GM18873 (cell line): ENCODE measurements at regions not wholly inside any gene's neighbourhood (a gene's known extent, or its start where the extent isn't known, plus 50 kb on each side); places are given as distances from the start of the nearest gene placed in this dataset.

Experiments used
- ATAC-seq: cut with Tn5 transposase; IDR thresholded peaks from one replicate; pipeline ENCODE4 v1.9.1; 2021; ENCODE audit warnings: mild to moderate bottlenecking, moderate library complexity, moderate number of reproducible peaks; ENCODE audit not compliant: unreplicated experiment, low FRiP score

DNA sequence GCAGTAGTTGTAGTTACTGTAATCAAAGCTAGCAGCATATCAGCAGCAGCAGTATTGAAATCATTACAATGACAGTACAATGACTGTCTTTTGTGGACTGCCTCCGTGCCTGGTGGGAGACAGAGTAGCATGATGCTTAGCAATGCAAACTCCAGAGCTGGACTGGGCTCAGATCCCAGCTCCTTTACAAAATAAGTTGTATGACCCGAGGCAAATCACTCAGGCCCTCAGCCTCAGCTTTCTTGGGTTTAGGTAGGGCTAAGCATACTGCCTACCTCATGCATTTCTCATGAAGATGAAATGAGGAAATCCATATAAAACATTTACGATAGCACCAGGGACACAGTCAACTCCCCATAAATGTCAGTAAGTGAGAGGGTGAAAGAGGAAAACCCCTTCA lies 170.7 kb downstream of the TTC32 start:
- ATAC-seq, result no peak

DNA sequence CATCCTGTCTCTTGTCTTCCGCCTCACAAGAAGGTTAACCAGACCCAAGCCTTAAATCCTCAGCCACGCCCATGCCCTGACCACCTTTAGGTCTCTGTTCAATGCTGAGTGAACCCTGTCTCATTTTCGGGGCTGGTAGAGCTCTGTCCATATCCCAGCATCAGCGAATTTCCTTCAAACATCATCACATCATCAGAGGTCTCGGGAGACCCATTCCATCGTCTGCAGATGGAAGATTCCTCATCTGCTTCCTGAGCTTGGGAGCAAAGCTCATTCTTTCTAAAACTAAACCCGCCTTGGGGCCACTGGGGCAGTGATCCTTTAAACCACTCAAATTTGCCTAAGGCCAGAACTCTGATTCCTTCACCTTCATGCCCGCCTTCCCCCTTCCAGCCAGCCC lies 173.7 kb downstream of the TTC32 start:
- ATAC-seq, result no peak

DNA sequence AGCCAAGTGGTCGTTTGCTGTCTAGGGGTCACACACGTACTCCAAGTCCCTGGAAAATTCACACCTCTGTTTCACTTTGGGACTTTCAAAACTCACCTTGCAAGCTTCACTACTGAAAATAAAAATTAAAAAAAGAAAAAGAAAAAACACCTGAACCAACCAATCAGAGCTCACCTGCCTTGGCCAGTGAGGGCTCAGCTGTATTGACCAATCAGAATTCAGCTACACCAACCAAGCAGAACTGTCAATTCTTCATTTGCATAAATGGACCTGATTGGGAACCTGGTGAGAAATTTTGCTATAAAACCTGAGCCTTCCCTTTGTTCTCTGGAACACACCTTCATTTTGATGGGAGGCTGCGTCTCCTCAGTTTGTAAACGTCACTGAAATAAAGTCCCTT lies 176.4 kb downstream of the TTC32 start:
- ATAC-seq, result no peak

DNA sequence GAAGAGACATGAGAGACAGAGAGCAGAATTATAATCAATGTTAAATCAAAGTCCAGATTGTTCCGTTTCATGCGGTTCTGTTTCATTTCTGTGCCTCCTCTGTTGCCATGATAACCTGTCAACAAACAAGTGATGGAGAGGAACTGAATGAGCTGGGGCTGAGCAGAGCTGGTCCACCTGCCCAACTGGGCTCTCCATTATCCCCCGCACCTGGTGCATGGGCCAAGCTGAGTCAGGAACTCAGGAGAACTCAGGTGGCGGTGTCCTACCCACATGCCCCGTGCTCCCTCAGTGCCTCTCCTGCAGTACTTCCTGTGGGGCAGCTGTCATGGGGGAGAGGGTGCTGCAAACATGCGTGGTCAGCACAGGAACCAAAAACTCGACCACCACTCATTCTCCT lies 178.8 kb downstream of the TTC32 start:
- no peak for ATAC-seq

DNA sequence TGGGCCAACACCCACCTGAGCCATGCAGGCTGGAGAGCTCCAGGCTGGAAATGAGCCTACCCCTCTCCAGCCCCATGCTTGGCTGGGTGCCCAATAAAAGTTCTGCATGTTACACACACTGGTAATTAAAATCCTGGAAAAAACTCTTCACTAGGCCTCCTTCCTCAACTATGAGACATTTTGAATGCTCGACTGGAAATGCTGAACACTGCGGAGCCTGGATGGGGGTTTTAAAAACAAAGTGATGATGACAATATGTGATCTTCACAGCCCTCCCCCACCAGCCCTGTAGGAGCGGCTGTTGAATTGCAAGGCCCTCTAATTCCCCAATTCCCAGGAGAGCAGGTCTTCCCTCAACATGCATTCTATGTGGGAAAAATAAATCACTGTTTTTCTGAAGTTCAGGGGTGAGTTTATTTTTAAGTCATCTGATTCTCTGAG lies 179.2 kb downstream of the TTC32 start:
- ATAC-seq, result no peak

DNA sequence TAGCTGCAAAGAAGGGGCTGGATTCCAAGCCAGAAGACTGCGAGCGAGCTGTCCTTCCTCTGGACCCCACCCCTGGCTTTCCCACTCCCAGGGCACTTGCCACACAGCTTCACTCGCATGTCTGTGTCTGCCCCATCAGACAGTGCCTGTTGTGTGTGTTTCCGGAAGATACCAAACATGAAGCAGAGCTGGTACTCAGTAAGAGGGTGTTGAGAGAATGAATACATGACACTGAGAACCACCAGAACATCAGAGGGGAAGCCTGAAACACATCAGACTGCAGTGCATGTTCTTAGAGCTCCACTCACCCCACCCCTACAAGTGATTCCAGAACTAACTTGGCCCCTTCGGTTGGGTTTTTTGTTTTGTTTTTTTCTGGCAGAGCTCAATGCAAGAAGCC lies 181.5 kb downstream of the TTC32 start:
- no peak for ATAC-seq

DNA sequence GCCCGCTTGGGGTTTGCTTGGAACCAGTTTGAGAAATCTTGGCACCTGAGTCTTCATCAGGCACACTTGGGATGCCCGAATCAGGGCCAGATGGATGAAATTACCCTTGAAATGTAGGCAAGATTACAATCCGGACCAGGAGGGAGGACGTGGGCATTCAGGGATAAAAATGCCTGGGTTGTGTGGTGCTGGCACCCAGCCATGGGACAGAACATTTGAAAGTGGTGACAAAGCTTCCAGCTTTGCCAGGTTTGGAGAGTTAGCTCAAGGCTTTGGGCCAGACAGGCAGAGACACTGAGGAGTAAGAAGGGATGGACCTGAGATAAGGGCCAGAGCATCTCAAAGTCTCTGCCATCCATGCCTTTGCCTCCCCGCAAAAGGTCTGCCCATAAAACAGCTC lies 182.2 kb downstream of the TTC32 start:
- ATAC-seq, result no peak

DNA sequence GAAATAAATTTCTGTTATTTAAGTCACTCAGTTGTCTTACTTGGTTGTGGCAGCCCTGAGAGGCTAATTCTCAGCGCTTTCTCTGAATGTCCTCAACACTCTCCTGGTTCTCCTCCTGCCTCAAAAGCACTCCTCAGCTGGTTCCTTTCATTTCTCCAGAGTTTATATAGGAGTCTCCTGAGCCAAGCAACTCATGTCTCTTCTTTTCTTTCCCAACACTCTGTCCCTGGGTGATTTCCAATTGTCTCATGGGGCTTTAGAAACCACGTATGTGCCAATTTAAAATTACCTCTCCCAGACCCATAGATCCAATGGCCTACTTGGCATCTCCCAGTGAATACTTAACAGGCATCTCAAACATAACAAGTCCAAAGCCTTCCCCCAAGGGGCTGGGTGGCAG lies 184.3 kb downstream of the TTC32 start:
- no peak for ATAC-seq

DNA sequence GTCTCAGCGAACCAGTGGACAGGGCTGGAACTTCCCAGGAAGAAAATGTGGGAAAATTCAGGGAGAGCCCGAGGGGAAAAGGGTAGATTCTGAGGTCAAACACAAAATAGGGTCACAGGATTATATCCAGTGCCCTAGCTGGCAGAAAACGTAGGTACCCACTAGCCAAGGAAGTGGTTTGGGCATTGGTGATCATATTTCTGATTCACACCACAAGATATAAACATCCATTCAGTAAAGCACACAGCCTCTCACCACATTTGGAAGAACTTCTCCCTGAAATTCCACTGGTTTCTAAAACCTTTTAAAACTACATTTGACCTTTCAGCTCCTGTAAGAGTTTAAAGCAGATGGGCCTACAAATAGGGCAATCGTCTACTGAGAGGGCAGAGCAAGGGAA lies 186.9 kb downstream of the TTC32 start:
- ATAC-seq, result no peak

DNA sequence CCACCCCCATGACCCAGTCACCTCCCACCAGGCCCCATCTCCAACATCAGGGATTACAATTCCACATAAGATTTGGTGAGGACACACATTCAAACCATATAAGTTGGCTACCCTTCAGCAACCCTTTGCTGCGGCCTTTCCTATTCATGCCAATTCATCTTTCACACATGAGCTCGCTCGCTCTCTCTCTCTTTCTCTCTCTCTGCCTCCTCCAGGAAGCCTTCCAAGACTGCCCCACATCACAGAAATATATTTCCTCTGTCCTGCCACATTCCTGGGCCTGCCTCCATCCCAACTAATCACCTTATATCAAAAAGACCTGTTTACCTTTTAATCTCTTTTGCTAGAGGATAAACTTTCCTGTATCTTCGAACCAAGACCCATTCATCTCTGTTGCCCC lies 188.9 kb downstream of the TTC32 start:
- ATAC-seq, result no peak

DNA sequence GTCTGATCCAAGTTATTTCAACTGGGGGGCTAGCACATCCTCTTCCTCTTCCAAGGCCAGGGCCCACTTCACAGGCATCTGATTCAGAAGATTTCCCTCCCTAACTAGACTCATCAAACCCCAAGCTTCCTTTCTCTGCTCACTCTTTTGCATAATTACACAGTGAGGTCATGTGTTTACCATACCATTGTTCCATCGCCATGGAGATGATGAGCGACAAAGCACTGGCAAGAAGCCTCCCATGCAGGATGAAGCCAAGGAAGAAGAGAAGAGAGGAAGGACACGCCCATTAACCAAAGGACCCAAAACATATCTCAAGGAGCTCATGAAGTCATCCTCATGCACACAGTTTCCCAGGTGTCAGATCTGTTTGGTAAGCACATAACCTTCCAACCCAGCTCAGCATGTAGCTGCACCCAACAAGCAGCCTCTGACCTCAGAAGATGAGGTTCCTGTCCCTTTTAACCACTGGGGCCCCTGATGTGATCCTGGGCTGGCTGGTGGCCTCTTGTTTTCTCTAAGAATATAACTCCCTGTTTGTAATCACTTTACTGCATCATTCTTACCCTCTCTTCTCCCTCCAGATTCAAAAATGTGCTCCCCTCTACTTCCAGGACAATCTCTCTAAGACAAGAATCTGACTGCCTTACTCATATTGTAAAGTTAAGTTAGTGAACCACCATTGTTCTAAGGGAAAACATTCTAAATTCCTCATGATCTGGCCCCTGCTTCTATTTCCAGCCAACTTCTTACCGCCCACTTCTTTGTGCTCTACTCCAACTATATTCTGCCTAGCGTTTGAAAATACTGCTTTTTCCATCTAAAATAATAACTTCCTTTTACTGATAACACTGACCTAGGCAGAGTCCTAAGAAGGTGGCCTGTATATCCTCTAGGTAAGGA lies 190.1 kb downstream of the TTC32 start:
- no peak for ATAC-seq

DNA sequence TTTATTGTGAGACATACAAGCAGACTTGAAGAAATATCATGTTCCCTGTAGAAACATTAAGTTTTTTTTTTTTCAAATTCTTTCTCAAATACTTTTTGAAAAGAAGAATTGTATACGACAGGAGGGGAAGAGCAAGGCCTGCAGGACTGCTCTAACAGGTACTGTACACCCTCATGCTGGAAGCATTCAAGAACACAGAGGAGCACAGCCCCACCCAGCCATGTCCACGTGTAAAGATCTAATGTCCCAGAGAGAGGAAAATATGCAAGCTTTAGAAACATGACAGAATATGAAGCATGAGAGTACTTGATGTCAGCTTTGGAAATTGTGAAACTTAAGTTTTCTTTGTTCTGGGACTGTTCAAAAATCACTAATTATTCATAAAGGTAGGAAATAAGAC lies 191.6 kb downstream of the TTC32 start:
- ATAC-seq, result no peak

DNA sequence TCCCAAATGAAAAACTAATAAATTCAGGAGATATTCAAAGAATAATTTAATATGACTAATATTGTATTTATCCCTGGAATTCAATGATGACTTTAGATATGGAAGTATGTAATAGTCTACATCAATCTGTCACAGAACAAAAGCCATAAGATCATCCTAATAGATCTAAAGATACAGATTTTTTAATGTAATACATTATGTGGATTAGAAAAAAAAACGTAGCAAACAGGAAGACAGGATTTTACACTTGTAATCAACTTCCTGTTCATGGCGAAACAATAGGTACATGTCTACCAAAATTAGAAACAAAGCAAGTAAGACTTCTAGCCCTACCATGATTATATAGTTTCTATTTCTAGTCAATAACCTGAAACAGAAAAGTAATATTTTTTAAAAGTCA lies 192.2 kb downstream of the TTC32 start:
- ATAC-seq, result no peak

DNA sequence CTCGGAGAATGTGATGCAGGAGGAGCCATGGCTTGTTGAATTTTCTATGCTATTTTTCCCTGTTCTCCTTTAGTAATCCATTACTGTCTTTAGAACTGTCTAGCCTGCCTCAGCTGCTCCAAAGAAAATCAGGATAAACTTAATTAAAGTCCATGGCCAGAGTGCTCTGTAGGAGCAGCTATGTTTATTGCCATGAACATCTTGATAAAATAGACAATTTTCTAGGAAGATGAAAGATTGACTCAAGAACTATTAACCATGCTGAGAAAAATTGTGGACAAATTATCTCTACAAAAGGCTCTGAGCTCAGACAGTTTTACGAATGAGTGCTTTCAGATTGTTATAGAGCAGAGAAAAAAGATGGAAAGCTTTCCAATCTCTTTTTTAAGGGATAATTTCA lies 193.0 kb downstream of the TTC32 start:
- no peak for ATAC-seq

DNA sequence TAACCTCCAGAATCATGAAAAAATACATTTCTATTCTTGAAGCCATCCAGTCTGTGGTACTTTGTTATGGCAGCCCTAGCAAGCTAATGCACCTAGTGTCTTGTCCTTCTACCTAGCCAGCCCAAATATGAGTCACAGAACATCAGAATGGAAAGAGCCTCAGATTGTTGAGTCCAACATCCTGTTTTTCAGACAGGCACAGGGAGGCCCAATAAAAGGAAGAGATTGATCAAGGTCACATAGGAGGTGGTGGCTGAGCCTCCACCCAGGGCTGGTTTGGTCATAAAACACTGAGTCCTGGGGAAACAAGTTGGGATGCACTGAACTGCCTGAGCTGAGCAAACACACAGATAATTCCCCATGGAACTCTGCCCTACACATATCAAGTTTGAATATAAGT lies 195.5 kb downstream of the TTC32 start:
- ATAC-seq, result no peak

DNA sequence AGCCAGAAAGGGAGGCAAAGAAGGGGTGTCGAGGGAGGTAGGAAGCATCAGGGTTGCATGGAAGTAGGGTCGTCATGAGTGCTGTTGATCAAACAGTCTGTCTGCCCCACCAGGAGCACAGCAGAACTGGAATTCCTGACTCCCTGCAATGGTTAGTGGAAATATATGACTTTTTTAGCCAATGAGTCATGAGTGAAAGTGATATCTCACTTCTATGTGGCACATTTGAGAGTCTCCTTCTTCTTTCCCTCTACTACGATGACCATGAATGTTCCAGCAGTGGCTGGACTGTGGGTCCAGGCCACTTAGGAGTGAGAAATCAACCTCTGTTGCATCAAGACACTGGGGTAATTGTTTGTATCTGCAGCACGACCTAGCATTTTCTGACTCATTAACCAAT lies 199.5 kb downstream of the TTC32 start:
- no peak for ATAC-seq

DNA sequence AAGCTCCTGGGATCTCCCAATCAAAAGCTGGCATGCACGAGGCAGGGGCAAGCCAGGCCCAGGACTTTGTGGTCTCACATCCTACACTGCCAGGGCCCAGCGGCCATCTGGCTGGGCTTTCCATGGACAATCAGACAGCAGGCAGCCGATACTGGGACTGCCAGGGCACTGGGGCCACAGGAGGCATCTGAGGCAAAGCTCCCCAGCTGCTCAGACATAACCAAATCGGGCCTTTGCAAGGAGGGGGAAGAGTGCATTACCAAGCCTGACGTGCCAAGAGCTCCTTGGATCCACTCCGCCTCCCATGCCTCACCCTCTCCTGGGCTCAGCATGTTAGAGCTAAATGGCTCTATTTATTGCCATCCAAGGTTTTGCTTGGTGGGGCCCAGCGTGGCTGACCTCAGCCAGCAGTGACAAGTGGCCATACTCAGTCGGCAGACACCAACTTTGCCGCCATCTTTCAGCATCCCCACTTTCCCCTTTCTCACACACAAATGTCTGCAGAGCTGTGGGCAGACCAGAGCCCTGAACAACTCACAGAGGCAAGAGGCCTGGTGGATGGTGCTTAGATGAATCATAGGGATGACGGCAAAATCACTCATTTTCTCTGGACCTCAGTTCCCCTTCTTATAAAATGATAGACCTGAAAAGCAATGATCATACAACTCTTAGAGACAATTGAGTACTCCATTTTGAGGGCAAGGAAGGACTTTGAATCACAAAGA lies 200.8 kb downstream of the TTC32 start:
- no peak for ATAC-seq

DNA sequence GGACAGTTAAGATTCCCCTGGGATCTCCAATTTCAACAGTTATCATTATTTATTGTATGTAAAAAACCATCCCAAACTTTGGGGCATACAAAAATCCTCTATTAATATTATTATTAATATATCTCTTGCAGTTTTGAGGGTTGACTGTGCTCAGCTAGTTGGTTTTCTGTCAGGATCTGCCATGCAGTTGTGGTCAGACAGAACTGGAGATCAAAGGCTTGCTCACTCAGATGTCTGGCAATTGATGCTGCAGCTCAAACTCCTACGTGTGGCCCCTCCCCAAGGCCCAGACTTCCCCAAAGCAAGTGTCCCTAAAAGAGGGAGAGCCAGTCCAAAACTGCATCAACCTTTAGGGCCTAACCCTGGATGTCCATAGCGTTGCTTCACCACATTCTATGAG lies 204.7 kb downstream of the TTC32 start:
- no peak for ATAC-seq

DNA sequence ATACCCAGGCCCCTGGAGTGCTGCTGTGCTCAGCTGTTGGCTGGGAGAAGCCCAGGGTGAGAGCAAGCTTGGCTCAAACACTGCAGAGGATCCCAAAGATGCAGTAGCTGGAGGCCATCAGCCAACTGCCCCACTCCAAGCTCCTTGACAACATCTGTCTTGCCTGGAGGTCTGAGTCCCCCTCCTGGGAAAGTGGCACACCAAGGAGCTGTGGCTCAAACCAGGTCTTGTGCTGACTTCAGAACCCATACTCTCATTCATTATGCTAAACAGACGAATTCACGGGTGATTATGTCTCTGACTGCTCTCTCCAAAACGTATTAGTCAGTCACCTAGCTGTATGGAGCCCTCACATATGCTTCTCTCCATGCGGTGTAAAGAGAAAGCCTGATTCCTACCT lies 206.1 kb downstream of the TTC32 start:
- no peak for ATAC-seq

DNA sequence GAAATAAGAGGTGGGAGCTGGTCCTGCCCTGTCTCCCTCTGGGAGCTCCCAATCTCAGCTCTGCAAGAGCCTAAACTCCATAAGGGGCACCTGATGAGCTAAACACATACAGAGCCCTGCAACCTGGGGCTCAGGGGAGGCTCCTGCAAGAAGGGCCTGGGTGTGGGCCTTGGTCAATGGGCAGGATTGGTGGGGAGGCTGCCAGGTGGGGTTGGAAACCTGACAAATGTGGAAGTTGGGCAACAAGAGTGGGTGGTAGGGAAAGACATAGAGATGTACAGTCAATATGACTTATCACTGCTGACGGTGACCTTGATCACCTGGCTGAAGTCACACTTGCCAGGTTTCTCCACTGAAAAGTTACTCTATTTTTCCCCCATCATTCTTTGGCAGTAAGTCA lies 209.9 kb downstream of the TTC32 start:
- ATAC-seq, result no peak

DNA sequence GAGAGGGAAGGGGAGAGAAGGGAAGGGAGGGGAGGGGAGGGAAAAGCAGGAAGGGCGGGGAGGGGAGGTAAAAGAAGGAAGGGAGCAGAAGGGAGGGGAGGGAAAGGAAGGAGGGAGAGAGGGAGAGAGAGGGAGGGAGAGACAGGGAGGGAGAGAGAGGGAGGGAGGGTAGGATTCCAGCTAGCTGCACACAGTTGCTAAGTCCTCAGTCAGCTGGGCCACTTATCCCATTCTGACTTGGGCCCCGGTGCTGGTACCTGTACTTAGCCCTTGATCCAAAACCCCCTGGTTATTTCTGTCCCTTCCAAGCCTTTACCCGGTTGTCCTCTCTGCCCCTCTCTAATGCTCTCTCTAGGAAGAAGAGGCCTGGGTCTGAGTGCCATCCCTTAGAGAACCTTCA lies 211.4 kb downstream of the TTC32 start:
- ATAC-seq, result no peak

DNA sequence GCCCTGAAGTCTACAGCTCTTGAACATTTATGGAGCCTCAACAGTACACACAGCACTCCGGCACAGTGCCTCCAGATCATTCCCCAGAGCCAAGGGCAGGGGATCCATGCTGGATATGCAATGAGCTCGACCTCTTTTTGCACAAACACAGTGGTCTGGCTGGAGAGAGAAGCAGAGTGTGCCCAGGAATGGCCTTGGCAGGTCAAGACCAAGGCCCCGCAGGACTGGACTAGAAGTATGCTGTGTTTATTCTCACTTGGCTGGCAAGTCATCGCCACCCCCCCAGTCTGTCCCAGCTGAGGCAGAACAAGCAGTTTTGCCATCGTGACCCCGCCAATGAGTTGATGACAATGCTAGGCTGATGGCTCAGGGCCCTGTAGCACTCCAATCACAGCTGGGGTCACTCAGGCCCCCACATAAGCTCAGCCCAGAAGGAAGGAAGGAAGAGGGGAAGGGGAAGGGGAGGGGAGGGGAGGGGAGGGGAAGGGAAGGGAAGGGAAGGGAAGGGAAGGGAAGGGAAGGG lies 212.1 kb downstream of the TTC32 start:
- no peak for ATAC-seq
